OCI-M2 (cell line): ENCODE measurements at regions not wholly inside any gene's neighbourhood (a gene's known extent, or its start where the extent isn't known, plus 50 kb on each side); places are given as distances from the start of the nearest gene placed in this dataset.

Experiments used
- DNase-seq: peaks from one replicate; lab custom pipeline; 2025; ENCODE audit not compliant: unreplicated experiment; lab: John Stamatoyannopoulos, UW

DNA sequence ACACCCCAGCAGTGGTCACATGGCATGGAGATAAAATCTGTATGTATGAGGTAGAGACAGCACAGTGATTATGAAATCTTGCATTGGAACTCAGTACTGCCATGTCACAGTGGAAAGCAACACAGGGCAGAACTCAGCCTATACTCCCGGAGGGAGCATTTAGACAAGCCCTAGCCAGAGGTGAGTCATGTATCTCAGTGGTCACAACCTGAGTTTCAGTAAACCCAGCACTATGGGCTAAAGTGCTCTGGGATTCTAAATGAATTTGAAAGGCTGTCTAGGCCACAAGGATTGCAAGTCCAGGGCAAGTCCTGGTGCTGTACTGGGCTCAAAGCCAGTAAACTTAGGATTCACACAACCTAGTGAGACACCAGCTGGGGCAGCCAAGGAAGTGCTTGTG, 1717.1 kb upstream of the RAG2 start:
- DNase-seq, result no peak

GRCh38 chr11:38307455-38307854, 1709.4 kb upstream of the RAG2 start:
- no peak for DNase-seq

GRCh38 chr11:38305682-38306081, 1707.6 kb upstream of the RAG2 start:
- no peak for DNase-seq

GRCh38 chr11:38304926-38305325, 1706.9 kb upstream of the RAG2 start:
- DNase-seq, result no peak

DNA sequence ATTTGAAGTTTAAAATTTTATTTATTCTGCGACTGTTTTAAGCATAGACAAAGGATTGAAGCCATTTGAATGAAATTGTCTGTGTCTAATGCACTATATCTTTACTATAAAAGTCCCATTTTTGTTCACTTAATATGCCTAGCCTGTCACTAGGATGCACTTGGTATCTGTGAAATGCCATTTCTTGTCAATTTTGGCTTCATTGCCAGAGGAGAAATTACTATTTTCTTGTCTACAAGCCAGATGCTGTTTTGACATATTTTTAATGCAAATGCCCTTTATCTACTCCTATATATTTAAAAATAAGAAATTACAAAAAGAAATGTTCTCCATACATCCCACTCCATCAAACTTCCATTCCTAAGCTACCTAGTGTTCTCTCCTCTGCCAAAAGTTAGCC, 1704.5 kb upstream of the RAG2 start:
- no peak for DNase-seq

GRCh38 chr11:38300570-38300969, 1702.5 kb upstream of the RAG2 start:
- DNase-seq, result no peak

DNA sequence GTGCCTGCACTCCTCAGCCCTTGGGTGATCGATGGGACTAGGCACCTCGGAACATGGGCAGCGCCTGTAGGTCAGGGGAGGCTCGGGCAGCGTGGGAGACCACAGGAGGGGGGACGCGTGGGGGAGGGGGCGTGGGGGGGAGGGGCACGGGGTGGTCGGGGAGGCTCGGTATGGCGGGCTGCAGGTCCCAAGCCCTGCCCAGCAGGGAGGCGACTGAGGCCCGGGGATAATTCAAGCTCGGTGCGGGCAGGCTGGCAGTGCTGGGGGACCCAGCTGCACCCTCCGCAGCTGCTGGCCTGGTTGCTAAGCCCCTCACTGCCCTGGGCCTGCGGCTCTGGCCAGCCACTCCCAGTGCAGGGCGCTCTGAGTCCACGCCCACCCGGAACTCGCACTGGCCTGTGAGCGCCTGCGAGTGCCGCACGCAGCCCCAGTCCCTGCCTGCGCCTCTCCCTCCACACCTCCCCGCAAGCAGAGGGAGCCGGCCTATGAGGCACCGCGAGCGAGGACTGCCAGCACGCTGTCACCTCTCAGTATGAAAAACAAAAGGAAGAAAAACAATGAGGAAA, 1698.3 kb upstream of the RAG2 start:
- no peak for DNase-seq

- no peak for DNase-seq
Observed at GRCh38 chr11:38282718-38283117, 1684.7 kb upstream of the RAG2 start.

DNA sequence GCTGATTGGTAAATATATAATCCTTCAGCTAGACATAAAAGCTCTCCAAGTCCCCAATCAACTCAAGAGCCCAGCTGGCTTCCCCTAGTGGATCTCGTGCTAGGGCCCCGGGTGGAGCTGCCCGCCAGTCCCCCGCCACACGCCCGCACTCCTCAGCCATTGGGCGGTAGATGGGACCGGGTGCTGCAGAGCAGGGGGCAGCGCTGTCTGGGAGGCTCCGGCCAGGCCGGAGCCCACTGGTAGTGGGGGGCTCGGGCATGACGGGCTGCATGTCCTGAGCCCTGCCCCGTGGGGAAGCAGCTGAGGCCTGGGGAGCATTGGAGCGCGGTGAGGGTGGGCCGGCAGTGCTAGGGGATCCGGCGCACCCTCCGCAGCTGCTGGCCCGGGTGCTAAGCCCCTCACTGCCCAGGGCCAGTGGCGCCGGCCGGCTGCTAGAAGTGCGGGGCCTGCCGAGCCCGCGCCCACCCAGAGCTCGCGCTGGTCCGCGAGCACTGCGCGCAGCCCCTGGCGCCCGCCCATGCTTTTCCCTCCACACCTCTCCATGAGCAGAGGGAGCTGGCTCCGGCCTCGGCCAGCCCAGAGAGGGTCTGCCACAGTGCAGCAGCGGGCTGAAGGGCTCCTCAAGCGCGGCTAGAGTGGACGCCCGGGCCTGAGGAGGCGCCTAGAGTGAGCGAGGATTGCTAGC, 1680.6 kb upstream of the RAG2 start:
- no peak for DNase-seq

DNA sequence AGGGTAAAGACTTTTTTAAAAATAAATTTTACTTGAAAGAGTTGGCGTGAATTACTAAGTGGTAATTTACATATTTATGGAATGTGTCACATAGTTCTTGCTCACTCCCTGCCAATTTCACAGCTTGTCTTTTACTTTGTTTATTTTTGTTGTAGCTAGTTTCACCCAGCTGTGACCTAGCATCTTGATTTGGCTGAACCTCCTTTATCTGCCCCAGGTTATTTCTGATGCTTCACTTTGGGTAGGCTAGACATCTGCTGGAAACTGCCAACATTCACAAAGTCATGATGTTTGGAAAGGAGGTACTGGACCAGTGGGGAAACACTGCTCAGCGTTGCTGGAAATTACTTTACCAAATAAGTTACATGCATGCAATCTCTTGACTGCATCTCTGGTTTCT, 1676.0 kb upstream of the RAG2 start:
- DNase-seq, result no peak

DNA sequence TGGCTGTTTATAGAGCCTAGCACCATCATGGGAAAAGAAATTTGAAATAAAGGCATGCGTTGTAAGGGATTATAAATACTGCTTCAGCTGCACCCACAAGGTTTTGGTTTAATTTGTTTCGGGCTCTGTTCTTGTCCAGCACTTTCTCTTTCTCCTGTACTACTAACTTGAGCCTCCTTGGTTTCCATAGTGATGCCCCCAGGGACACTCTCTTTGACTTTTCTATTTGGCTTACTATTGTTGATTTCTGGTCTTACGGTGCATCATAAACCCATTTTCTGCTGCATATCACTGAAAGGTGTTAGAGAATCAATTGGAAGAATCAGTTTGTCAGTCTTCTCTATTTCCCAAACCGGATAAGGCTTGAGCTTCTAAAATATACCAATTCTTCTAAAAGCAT, 1674.3 kb upstream of the RAG2 start:
- DNase-seq, result no peak

GRCh38 chr11:38266691-38267090, 1668.7 kb upstream of the RAG2 start:
- DNase-seq, result no peak

DNA sequence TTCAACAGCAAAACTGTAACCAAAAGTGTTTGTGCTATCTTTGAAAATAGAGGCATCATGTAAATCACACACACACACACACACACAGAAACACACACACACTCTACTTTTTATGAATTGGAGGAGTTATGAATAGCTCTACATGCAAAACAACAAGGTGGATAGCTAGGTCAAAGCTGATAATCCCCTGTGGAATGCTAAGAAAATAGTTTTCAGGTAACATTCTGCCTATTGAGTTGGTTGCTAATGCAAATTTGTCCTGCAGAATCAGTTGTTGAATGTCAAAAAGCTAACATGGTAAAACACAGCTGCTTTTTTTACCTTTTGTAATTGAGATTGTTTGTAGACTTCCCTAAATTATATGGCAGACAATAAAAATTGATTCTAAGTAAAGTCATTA, 1658.4 kb upstream of the RAG2 start:
- DNase-seq, result no peak

DNA sequence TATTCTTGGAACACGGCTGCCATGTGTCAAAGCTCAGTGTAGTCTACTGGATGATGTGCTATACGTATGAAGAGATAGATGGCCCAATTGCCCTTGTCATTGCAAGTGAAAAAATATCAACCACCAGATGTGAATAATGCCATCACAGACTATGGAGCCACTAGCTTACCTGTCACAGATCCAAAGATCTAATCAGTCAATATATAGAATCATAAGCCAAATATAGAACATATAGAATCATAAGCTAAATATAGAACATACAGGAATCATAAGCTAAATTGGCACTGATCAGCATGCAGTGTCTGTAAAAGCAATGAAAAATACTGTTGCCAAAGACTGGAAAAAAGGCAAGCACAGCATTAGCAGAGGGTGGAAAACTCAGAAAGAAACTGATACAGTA, 1656.9 kb upstream of the RAG2 start:
- DNase-seq, result no peak

DNA sequence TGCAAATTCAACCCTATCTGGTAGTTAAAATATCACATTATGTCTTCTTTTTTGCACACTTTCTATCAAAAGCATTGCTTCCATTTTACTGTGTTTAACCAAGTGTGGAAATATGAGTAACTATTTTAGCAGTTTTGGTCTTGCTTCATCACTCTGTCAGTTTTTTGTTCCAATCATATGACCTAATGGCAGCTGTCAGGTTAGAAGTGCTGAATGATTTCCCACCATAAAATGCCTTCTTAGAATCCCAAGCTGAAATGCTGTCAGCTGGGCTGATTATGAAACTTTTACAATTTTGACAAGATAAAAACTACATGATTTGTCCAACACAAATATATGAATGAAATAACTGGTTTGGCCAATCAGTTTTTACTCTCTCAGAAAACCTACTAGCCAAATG, 1654.6 kb upstream of the RAG2 start:
- no peak for DNase-seq

DNA sequence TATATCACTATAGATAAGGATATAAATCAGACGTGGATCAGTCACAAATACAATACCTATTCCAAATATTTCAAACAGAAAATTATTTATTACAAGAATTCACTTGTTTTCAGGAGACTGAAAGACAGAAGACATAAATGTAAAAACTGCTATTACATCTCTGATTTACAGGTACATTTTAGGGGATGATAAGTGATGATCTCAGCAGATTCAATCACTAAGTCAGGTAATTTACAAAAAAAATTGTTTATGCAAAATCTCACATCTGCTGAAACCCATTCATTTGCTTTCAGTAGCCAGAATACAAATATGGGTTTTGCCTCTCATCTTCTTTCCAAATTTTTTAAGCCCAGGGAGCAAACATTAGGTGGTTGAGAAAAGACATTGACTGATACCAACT, 1648.4 kb upstream of the RAG2 start:
- DNase-seq, result no peak

DNA sequence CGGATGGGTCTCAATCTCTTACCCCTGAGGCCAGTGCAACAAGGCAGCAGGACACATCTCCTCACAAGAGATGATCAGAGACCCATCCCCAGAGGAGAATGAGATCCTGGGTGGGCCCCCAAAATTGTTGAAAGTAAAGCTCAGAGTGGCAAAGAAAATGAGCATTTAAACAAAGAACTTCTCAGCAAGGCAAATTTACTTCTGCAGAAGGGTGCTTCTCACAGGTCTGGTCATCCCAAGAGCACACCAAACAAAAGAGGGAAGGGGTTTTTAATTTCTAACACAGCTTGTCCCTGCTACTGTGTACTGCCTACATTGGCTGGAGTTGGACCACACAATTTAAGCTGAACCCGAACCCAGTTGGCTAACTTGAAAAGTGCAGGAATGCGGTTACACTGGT, 1628.6 kb upstream of the RAG2 start:
- DNase-seq, result no peak

- DNase-seq, result no peak
Observed at GRCh38 chr11:38221295-38221694, 1623.3 kb upstream of the RAG2 start.

- DNase-seq, result no peak
Observed at GRCh38 chr11:38219636-38220035, 1621.6 kb upstream of the RAG2 start.

DNA sequence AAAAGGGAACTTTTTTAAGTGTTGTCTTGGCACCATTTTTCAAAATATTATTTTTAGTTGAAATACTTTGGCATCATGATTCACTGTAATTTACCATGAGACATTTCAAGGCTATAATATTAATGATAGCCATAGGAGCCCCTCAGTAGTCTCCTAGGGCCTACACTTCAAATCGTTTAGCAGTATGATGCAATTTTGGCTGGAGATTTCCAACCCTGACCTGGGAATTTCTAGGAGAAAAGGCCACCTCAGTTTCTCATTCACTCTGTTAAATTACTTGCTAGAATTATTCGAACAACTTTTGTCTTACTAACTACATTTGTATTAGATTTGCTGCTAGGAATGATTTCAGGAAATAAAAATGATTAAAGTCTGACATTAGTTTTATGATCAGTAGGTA, 1610.9 kb upstream of the RAG2 start:
- DNase-seq, result no peak

DNA sequence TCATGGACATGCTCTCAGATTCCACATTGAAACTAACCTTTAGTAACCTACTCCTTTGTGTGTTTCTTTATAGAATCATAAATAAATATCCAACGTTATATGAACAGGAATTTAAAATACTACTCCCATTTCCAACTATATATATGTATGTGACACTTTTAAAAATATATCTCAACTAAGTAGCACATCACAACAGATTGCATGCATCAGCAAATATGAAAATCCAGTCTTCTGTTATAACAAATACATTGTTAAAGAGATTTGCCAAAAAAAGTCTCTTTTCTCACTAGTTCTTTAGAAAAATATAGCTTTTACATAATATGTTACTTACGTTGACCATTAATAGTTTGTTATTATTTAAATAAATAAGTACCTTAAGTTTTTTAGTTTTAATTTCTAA, 1608.6 kb upstream of the RAG2 start:
- DNase-seq, result no peak

GRCh38 chr11:38191101-38191500, 1593.1 kb upstream of the RAG2 start:
- no peak for DNase-seq

- no peak for DNase-seq
Observed at GRCh38 chr11:38182126-38182866, 1584.3 kb upstream of the RAG2 start.
